Bronchial epithelial cell (primary cell): ENCODE measurements at regions not wholly inside any gene's neighbourhood (a gene's known extent, or its start where the extent isn't known, plus 50 kb on each side); places are given as distances from the start of the nearest gene placed in this dataset.

Source experiments
- DNase-seq: peaks from one replicate; pipeline ENCODE4 v3.0.0-alpha.2; 2010; ENCODE audit warnings: low read depth
- FAIRE-seq: peaks from 2 replicates; lab custom pipeline; 2011; peaks lifted over from hg19 to GRCh38; lab: Jason Lieb, UNC
- H3K27me3 ChIP-seq: 2 replicates; pipeline ENCODE4 v1.5.1; 2011; ENCODE audit warnings: low read length; ENCODE audit not compliant: control insufficient read depth, insufficient read depth
- H3K36me3 ChIP-seq: 2 replicates; pipeline ENCODE4 v1.5.1; 2011; ENCODE audit warnings: low read length; ENCODE audit not compliant: control insufficient read depth, insufficient read depth
- H3K4me3 ChIP-seq: 2 replicates; pipeline ENCODE4 v1.5.1; 2011; ENCODE audit warnings: mild to moderate bottlenecking, low read depth, low read length, control low read depth
- TF ChIP-seq, protein P1 (sequence below): IDR thresholded peaks from 2 replicates; pipeline ENCODE4 v1.5.1; 2011; ENCODE audit warnings: mild to moderate bottlenecking, moderate library complexity, low read length, control low read depth, inconsistent platforms; ENCODE audit not compliant: insufficient read depth, severe bottlenecking

GRCh38 chr2:150572961-150573395 is 85.5 kb upstream of the RND3 start:
- no peak overlapping the region for H3K4me3 ChIP-seq
- FAIRE-seq (no peak), DNase-seq (peak; percentile 99)
- TF ChIP-seq, protein P1, sequence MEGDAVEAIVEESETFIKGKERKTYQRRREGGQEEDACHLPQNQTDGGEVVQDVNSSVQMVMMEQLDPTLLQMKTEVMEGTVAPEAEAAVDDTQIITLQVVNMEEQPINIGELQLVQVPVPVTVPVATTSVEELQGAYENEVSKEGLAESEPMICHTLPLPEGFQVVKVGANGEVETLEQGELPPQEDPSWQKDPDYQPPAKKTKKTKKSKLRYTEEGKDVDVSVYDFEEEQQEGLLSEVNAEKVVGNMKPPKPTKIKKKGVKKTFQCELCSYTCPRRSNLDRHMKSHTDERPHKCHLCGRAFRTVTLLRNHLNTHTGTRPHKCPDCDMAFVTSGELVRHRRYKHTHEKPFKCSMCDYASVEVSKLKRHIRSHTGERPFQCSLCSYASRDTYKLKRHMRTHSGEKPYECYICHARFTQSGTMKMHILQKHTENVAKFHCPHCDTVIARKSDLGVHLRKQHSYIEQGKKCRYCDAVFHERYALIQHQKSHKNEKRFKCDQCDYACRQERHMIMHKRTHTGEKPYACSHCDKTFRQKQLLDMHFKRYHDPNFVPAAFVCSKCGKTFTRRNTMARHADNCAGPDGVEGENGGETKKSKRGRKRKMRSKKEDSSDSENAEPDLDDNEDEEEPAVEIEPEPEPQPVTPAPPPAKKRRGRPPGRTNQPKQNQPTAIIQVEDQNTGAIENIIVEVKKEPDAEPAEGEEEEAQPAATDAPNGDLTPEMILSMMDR, result no peak
- no peaks in the 10 kb centered on the region for H3K27me3 ChIP-seq
- no peaks in the 10 kb centered on the region for H3K36me3 ChIP-seq

GRCh38 chr2:150572194-150572766 is 84.8 kb upstream of the RND3 start:
- TF ChIP-seq, protein P1, result no peak
- no peaks in the 10 kb centered on the region for H3K36me3 ChIP-seq
- no peaks in the 10 kb centered on the region for H3K27me3 ChIP-seq
- DNase-seq, result peak; percentile 56
- no peak for FAIRE-seq
- H3K4me3 ChIP-seq, result no peak overlapping the region

DNA sequence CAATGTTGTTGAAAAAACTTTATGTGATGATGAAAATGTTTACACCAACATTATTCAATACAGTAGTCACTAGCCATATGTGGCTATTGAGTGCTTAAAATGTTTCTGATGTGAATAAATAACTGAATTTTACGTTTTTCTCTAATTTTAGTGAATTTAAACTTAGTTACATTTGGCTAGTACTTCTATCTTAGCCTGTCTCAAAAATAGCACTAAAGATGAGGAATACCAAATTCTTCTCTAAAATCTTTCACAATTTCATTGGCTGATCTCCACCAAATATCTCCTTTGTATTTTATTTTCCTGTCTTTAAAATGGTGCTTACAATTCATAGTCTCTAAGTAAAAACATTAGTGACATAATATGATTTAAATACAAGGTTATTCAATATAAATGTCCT is 83.7 kb upstream of the RND3 start:
- DNase-seq (no peak), FAIRE-seq (no peak)
- no peaks in the 10 kb centered on the region for H3K36me3 ChIP-seq
- H3K27me3 ChIP-seq, result no peaks in the 10 kb centered on the region
- no peak overlapping the region for H3K4me3 ChIP-seq
- TF ChIP-seq, protein P1, result no peak

DNA sequence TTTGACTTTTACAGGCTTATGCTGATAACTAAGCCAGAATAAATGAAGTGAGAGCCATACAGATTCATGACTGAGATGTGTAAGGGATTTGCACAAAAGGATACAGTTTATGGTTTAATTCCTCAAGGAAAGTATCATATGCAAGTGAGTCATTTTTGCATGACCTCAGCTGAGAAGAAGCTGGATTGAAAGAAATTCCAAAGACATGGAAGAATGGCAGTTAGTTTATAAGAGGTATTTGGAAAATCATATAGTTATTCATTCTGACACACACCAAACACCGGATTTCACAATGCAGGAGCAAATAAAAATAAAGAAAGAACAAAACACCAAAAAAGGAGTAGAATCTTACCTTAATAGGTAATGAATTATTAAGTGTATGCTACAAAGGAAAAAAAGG is 83.2 kb upstream of the RND3 start:
- TF ChIP-seq, protein P1, result no peak
- no peaks in the 10 kb centered on the region for H3K27me3 ChIP-seq
- FAIRE-seq, result no peak
- peak; percentile 97 for DNase-seq
- H3K36me3 ChIP-seq, result no peaks in the 10 kb centered on the region
- H3K4me3 ChIP-seq, result no peak overlapping the region

DNA sequence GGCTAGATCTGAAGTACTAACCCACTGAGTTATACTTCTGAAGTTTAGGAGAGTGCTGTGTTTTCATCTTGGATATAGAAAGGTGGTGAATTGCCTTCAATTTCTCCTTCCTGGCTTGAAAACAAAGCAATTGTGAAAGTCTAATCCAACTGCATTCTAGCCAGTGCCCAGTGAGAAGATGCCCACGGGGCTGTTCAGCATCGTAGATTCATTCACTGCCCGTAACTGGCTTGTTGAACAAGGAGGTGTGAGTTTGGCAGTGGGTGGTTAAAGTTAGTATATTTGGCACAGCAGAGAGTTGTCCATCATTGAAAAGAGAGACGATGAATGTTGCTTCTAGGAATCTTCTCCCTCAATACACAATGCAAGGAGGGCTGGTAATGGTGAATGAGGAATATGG is 82.3 kb upstream of the RND3 start:
- no peaks in the 10 kb centered on the region for H3K27me3 ChIP-seq
- DNase-seq (no peak), FAIRE-seq (no peak)
- no peak overlapping the region for H3K4me3 ChIP-seq
- H3K36me3 ChIP-seq, result no peaks in the 10 kb centered on the region
- TF ChIP-seq, protein P1, result no peak

DNA sequence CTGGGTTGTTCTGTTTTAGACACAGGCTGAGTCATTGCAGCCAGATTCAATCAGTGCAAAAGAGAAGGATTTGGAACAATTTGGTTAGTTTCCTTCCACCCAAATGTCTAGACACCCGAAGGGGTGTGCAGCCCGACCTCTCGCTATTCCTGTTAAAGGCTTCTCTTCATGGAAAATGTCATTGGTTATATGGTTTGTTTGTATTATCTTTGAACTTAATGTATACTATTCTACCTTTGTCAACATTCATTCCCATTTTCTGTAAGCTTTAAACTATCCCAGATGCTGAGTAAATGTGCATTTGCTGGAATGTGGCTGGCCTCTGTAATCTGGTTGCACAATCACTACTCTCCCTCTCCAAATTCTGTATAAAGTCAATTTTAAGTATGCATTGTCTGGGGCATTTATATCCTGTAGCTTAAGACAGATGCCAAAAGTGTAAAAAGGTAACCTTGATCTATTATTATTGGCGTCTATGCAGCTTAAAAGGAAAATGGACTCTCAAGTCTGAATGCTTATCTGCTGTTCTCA is 80.4 kb upstream of the RND3 start:
- TF ChIP-seq, protein P1, result no peak
- no peaks in the 10 kb centered on the region for H3K27me3 ChIP-seq
- H3K36me3 ChIP-seq, result no peaks in the 10 kb centered on the region
- H3K4me3 ChIP-seq, result no peak overlapping the region
- FAIRE-seq (no peak), DNase-seq (no peak)
